ENCODE measurements at regions not wholly inside any gene's neighbourhood (a gene's known extent, or its start where the extent isn't known, plus 50 kb on each side); places are given as distances from the start of the nearest gene placed in this dataset.
"Not testable (repeated sequence)": the region's sequence is repeated elsewhere in the genome, so short reads cannot be mapped to it uniquely, and the experiment has no call there.

- H2AK9ac ChIP-seq (replicated peaks; ENCODE audit: low read depth, low read length, poor library complexity); H3K4ac ChIP-seq (ENCODE audit: low read depth, low read length); ATAC-seq (ENCODE audit: low read depth); H3K79me1 ChIP-seq (ENCODE audit: low read depth in 1 of 2, low read length in 2 of 2); H3K56ac ChIP-seq (ENCODE audit: extremely low read depth, insufficient read depth, low read length); H4K91ac ChIP-seq (ENCODE audit: insufficient read depth, low read depth, low read length); H2AFZ ChIP-seq (replicated peaks; ENCODE audit: low read length, poor library complexity); dilution Hi-C loops (cut with HindIII; ENCODE audit: low sequenced_read_pairs, unreplicated experiment); H3K4me3 ChIP-seq (ENCODE audit: insufficient read depth, low read depth, low read length); H2BK120ac ChIP-seq (ENCODE audit: low read depth, low read length); H4K5ac ChIP-seq (ENCODE audit: low read depth, low read length); H2BK15ac ChIP-seq (ENCODE audit: low read depth, low read length); in situ Hi-C loops (cut with MboI; ENCODE audit: low sequenced_read_pairs); POLR2A ChIA-PET (ENCODE audit: unreplicated experiment); BruUV-seq (replicated peaks); H3K9me1 ChIP-seq (ENCODE audit: insufficient read depth, low read length); H3K4me2 ChIP-seq (ENCODE audit: low read depth, low read length); H3K9me3 ChIP-seq (ENCODE audit: control insufficient read depth, insufficient read depth, low read length); H3K18ac ChIP-seq (ENCODE audit: low read depth, low read length); H2BK5ac ChIP-seq (ENCODE audit: low read depth, low read length, poor library complexity, severe bottlenecking); CTCF ChIA-PET; H3K27ac ChIP-seq (ENCODE audit: insufficient read depth, low read length); H4K20me1 ChIP-seq (ENCODE audit: insufficient read depth, low read length); H3K27me3 ChIP-seq (ENCODE audit: control insufficient read depth, insufficient read depth, low read length); H2BK20ac ChIP-seq (ENCODE audit: low read depth, low read length); H3K4me1 ChIP-seq (ENCODE audit: control insufficient read depth, insufficient read depth, low read length); intact Hi-C loops (cut with micrococcal nuclease); H3K23ac ChIP-seq (ENCODE audit: low read depth, low read length); H4K8ac ChIP-seq (ENCODE audit: low read depth in 2 of 2, low read length in 2 of 2); H2AK5ac ChIP-seq (ENCODE audit: low read depth, low read length); DNase-seq; H3K14ac ChIP-seq (replicated peaks; ENCODE audit: low read depth, low read length); H3K9ac ChIP-seq (ENCODE audit: low read depth, low read length); H3K36me3 ChIP-seq (ENCODE audit: control insufficient read depth, insufficient read depth, low read length): not testable (repeated sequence)
- no CpG with 5 or more reads among the region's 3 CpGs for WGBS, 2 experiments (ENCODE audit: extremely low coverage in 2 of 2, insufficient read length in 1 of 2)
- 0 out of 2 replicates have a peak, but pooled peaks have one; percentile 15 for TF ChIP-seq MAFK (IDR thresholded peaks at IDR 0.05; ENCODE audit: low read depth, low read length)
These were observed 59.2 kb upstream of the POMZP3 start for GRCh38 chr7:76686277-76686676.

DNA sequence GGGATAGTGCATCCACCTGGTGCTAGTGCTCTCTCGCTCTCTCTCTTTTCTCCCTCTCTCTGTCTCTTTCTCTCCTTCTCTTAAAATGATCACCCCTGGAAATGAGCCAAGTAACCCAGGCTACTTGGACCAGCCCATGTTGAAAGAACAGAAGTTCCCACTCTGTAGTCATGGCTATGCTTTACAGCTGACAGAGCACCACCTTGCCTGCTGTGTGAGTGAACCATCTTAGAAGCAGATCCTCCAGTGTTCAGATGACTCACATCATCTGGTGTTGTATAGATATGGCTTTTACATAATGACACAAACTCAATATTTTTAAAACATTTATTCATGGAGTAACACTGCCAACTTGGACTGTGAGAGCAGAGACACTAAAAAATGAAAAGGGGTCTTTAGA lies 57.7 kb upstream of the POMZP3 start:
- H4K91ac ChIP-seq (ENCODE audit: insufficient read depth, low read depth, low read length); in situ Hi-C loops (cut with MboI; ENCODE audit: low sequenced_read_pairs); H3K14ac ChIP-seq (replicated peaks; ENCODE audit: low read depth, low read length); CTCF ChIA-PET; ATAC-seq (ENCODE audit: low read depth); H3K9ac ChIP-seq (ENCODE audit: low read depth, low read length); H3K4ac ChIP-seq (ENCODE audit: low read depth, low read length); H2BK15ac ChIP-seq (ENCODE audit: low read depth, low read length); H2AFZ ChIP-seq (replicated peaks; ENCODE audit: low read length, poor library complexity); H3K9me1 ChIP-seq (ENCODE audit: insufficient read depth, low read length); POLR2A ChIA-PET (ENCODE audit: unreplicated experiment); H4K5ac ChIP-seq (ENCODE audit: low read depth, low read length); H3K4me2 ChIP-seq (ENCODE audit: low read depth, low read length); H4K8ac ChIP-seq (ENCODE audit: low read depth in 2 of 2, low read length in 2 of 2); H2AK5ac ChIP-seq (ENCODE audit: low read depth, low read length); H3K56ac ChIP-seq (ENCODE audit: extremely low read depth, insufficient read depth, low read length); H3K4me1 ChIP-seq (ENCODE audit: control insufficient read depth, insufficient read depth, low read length); dilution Hi-C loops (cut with HindIII; ENCODE audit: low sequenced_read_pairs, unreplicated experiment); H2BK5ac ChIP-seq (ENCODE audit: low read depth, low read length, poor library complexity, severe bottlenecking); BruUV-seq (replicated peaks); H2AK9ac ChIP-seq (replicated peaks; ENCODE audit: low read depth, low read length, poor library complexity); H3K23ac ChIP-seq (ENCODE audit: low read depth, low read length); H3K27me3 ChIP-seq (ENCODE audit: control insufficient read depth, insufficient read depth, low read length); H3K27ac ChIP-seq (ENCODE audit: insufficient read depth, low read length); H3K18ac ChIP-seq (ENCODE audit: low read depth, low read length); H3K36me3 ChIP-seq (ENCODE audit: control insufficient read depth, insufficient read depth, low read length); H2BK120ac ChIP-seq (ENCODE audit: low read depth, low read length); H3K9me3 ChIP-seq (ENCODE audit: control insufficient read depth, insufficient read depth, low read length); H3K79me1 ChIP-seq (ENCODE audit: low read depth in 1 of 2, low read length in 2 of 2); H2BK20ac ChIP-seq (ENCODE audit: low read depth, low read length); H3K4me3 ChIP-seq (ENCODE audit: insufficient read depth, low read depth, low read length); H4K20me1 ChIP-seq (ENCODE audit: insufficient read depth, low read length); intact Hi-C loops (cut with micrococcal nuclease): not testable (repeated sequence)
- peak; percentile 1 for DNase-seq
- WGBS, 2 experiments (ENCODE audit: extremely low coverage in 2 of 2, insufficient read length in 1 of 2): no CpG with 5 or more reads among the region's 1 CpG

All from IMR-90 (cell line).